CD14-positive monocyte (primary cell): ENCODE measurements at regions not wholly inside any gene's neighbourhood (a gene's known extent, or its start where the extent isn't known, plus 50 kb on each side); places are given as distances from the start of the nearest gene placed in this dataset.

ENCODE experiments used
- DNase-seq, 3 donors: peaks; one replicate each; pipeline ENCODE4 v3.0.0-alpha.2; 2011 to 2022
- H2AFZ ChIP-seq: 2 replicates; pipeline ENCODE4 v1.6.0; 2012; ENCODE audit warnings: mild to moderate bottlenecking, low read depth, low read length, inconsistent platforms; ENCODE audit not compliant: insufficient read depth, poor library complexity, severe bottlenecking
- H3K27ac ChIP-seq, 2 donors: 1 replicate in 1 of 2; 2 replicates in 1 of 2; pipeline ENCODE4 v1.5.1; 2012 to 2013; ENCODE audit warnings: low read length in 2 of 2, control low read depth in 1 of 2, inconsistent platforms in 1 of 2, low read depth in 1 of 2, mild to moderate bottlenecking in 1 of 2
- H3K27me3 ChIP-seq, 2 donors: one replicate each; pipeline versions ENCODE4 v1.6.0 to v1.6.1; 2011 to 2013; ENCODE audit warnings: low read length in 2 of 2; ENCODE audit not compliant: control insufficient read depth in 2 of 2, insufficient read depth in 2 of 2
- H3K36me3 ChIP-seq, 2 donors: replicated peaks in 1 of 2; 1 replicate in 1 of 2; 2 replicates in 1 of 2; pipeline versions ENCODE4 v1.5.1 to v1.6.1; 2012 to 2013; ENCODE audit warnings: low read length in 2 of 2, control low read depth in 1 of 2, inconsistent platforms in 1 of 2, mild to moderate bottlenecking in 1 of 2; ENCODE audit not compliant: insufficient read depth in 2 of 2, control insufficient read depth in 1 of 2
- H3K4me1 ChIP-seq, 2 donors: 1 replicate in 1 of 2; 2 replicates in 1 of 2; pipeline versions ENCODE4 v1.5.1 to v1.6.1; 2012 to 2013; ENCODE audit warnings: low read length in 2 of 2, control low read depth in 1 of 2, inconsistent platforms in 1 of 2, mild to moderate bottlenecking in 1 of 2, moderate library complexity in 1 of 2; ENCODE audit not compliant: insufficient read depth in 2 of 2, control insufficient read depth in 1 of 2
- H3K4me2 ChIP-seq: replicated peaks from 2 replicates; pipeline ENCODE3; 2012; ENCODE audit warnings: low read length, moderate library complexity, mild to moderate bottlenecking; ENCODE audit not compliant: poor library complexity, severe bottlenecking; ENCODE audit errors: extremely low read depth
- H3K4me3 ChIP-seq, 3 experiments: fragments of 200-600 bp in 1 of 3; sonication (generic) in 1 of 3; replicated peaks in 1 of 3; 1 replicate in 2 of 3; 2 replicates in 1 of 3; pipeline ENCODE4 v1.5.1; 2011 to 2013; ENCODE audit warnings: low read length in 3 of 3, mild to moderate bottlenecking in 3 of 3, control low read depth in 2 of 3, low read depth in 2 of 3, inconsistent platforms in 1 of 3, moderate library complexity in 1 of 3
- H3K79me2 ChIP-seq: 2 replicates; pipeline ENCODE4 v1.6.0; 2012; ENCODE audit warnings: mild to moderate bottlenecking, control low read depth, inconsistent platforms, low read length, moderate library complexity; ENCODE audit not compliant: insufficient read depth
- H3K9ac ChIP-seq: 2 replicates; pipeline ENCODE4 v1.6.0; 2017; ENCODE audit warnings: low read length, mild to moderate bottlenecking; ENCODE audit not compliant: insufficient read depth, poor library complexity, severe bottlenecking
- H3K9me3 ChIP-seq, 2 donors: replicated peaks in 1 of 2; 1 replicate in 1 of 2; 2 replicates in 1 of 2; pipeline versions ENCODE4 v1.5.1 to v1.6.1; 2012 to 2013; ENCODE audit warnings: low read length in 2 of 2, control low read depth in 1 of 2; ENCODE audit not compliant: control insufficient read depth in 1 of 2, insufficient read depth in 1 of 2
- H4K20me1 ChIP-seq: 2 replicates; pipeline ENCODE4 v1.6.0; 2012; ENCODE audit warnings: mild to moderate bottlenecking, low read length, control low read depth, moderate library complexity; ENCODE audit not compliant: insufficient read depth
- H3K27ac Mint-ChIP-seq, 7 donors: one replicate each; pipeline ENCODE4 v1.8.0; 2020; ENCODE audit warnings: mild to moderate bottlenecking in 7 of 7, mixed read lengths in 7 of 7, moderate library complexity in 6 of 7, inconsistent platforms in 2 of 7
- H3K27me3 Mint-ChIP-seq, 3 donors: one replicate each; pipeline ENCODE4 v1.8.0; 2021 to 2022; ENCODE audit warnings: low read depth in 3 of 3, mild to moderate bottlenecking in 3 of 3, mixed read lengths in 3 of 3, moderate library complexity in 3 of 3, inconsistent platforms in 1 of 3
- H3K36me3 Mint-ChIP-seq, 2 donors: one replicate each; pipeline ENCODE4 v1.8.0; 2020; ENCODE audit warnings: mixed read lengths in 2 of 2, inconsistent platforms in 1 of 2, mild to moderate bottlenecking in 1 of 2
- H3K4me1 Mint-ChIP-seq: one replicate; pipeline ENCODE4 v1.8.0; 2020; ENCODE audit warnings: mild to moderate bottlenecking, mixed read lengths
- H3K4me3 Mint-ChIP-seq, 2 donors: one replicate each; pipeline ENCODE4 v1.8.0; 2020; ENCODE audit warnings: mild to moderate bottlenecking in 2 of 2, mixed read lengths in 2 of 2, moderate library complexity in 1 of 2
- H3K9me3 Mint-ChIP-seq, 7 donors: one replicate each; pipeline ENCODE4 v1.8.0; 2020 to 2022; ENCODE audit warnings: mixed read lengths in 7 of 7, mild to moderate bottlenecking in 6 of 7, moderate library complexity in 6 of 7, inconsistent platforms in 2 of 7
- CTCF ChIP-seq: fragments of 200-600 bp; IDR thresholded peaks from one replicate; pipeline ENCODE4 v1.8.0; 2022; ENCODE audit warnings: antibody characterized with exemption, mild to moderate bottlenecking
- WGBS: methylation state at CpG from one replicate; pipeline ENCODE4 v1.1.5; 2013; ENCODE audit warnings: missing lambda C conversion rate; ENCODE audit not compliant: insufficient coverage; 5-methylcytosine and 5-hydroxymethylcytosine counted together
- intact Hi-C, 2 donors: fragments of 100-400 bp; cut with micrococcal nuclease; formaldehyde crosslinking; loops; one replicate each; pipeline versions ENCODE4 v1.15.0 to v1.15.1; 2023

GRCh38 chr7:84495128-84495527 is 300.5 kb upstream of the SEMA3A start:
- H3K4me2 ChIP-seq, result no peak overlapping the region
- H3K36me3 ChIP-seq, result no peaks in the 10 kb centered on the region
- Mint-ChIP-seq H3K27me3 (no peaks in the 10 kb centered on the region), H3K36me3 (no peaks in the 10 kb centered on the region), H3K4me1 (no peaks in the 10 kb centered on the region), H3K27ac (no peak overlapping the region), H3K4me3 (no peak overlapping the region), H3K9me3 (peaks cover 0 to 2% (median 0%) of the 10 kb centered on the region in 7 donors)
- no peaks in the 10 kb centered on the region for H3K27me3 ChIP-seq
- H3K4me3 ChIP-seq, result no peak overlapping the region
- H2AFZ ChIP-seq, result no peak overlapping the region
- no peak for TF ChIP-seq CTCF
- intact Hi-C loops, result no loop called here
- H3K9me3 ChIP-seq, result no peaks in the 10 kb centered on the region
- H3K27ac ChIP-seq, result no peak overlapping the region
- no peaks in the 10 kb centered on the region for H3K79me2 ChIP-seq
- H3K9ac ChIP-seq, result no peak overlapping the region
- H3K4me1 ChIP-seq, result no peaks in the 10 kb centered on the region
- DNase-seq, result no peak
- H4K20me1 ChIP-seq, result no peaks in the 10 kb centered on the region

DNA sequence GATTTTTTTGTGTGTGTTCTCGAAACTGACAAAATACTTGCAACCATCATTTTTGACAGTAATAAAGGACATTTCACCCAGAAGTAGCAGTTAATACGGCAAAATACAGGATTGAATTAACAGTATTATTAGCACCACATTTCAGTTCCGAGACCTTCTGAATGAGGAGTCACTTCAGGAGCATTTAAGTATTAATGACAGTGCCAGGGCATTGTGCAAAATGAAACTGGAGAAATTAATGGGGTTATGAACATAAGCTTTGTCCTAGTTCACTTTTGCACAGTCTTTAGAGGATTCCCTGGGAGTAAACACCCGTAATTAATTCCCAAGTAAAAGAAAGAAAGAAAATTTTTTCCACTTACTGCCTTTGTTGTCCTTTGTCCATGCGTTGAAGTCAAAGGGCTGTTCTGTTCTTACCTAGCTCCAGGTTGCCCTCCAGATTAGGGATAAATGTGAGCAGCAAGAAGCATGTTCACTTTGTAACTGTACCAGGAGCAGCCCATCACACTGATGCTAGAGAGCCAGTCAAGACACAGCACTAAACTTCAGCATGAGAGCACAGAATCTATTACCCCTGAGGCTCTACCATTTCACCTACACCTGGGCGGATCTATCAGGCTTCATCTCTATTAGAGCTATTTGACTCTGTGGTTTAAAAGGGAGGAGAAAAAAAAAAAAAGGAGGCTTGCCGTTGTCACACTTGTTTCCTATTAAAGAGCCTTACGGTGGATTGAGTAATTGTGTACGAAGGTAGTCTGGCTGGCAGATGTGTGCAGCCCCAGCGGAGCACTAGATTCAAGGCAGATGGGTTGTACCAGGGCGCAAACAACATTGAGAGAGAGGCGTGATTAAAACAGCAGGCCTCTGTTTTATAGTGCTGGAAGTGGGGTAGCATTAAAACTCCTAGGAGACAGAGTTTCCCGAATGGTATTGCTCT is 297.8 kb upstream of the SEMA3A start:
- Histone ChIP-seq H3K9me3 (no peaks in the 10 kb centered on the region), H3K79me2 (no peaks in the 10 kb centered on the region), H3K36me3 (no peaks in the 10 kb centered on the region), H3K4me3 (no peak overlapping the region), H4K20me1 (no peaks in the 10 kb centered on the region), H2AFZ (no peak overlapping the region), H3K4me1 (no peaks in the 10 kb centered on the region), H3K27ac (no peak overlapping the region), H3K27me3 (no peaks in the 10 kb centered on the region), H3K9ac (no peak overlapping the region), H3K4me2 (no peak overlapping the region)
- WGBS, result 92% methylated on average over 5 of the region's 13 CpGs
- DNase-seq, result no peak
- no peaks in the 10 kb centered on the region for H3K27me3 Mint-ChIP-seq
- H3K4me3 Mint-ChIP-seq, result no peak overlapping the region
- intact Hi-C loops, result no loop called here
- TF ChIP-seq CTCF, result no peak
- no peak overlapping the region for H3K27ac Mint-ChIP-seq
- H3K36me3 Mint-ChIP-seq, result no peaks in the 10 kb centered on the region
- no peaks in the 10 kb centered on the region for H3K9me3 Mint-ChIP-seq
- no peaks in the 10 kb centered on the region for H3K4me1 Mint-ChIP-seq
